HG02943 (cell line): ENCODE measurements at regions not wholly inside any gene's neighbourhood (a gene's known extent, or its start where the extent isn't known, plus 50 kb on each side); places are given as distances from the start of the nearest gene placed in this dataset.
"Not testable (repeated sequence)": the region's sequence is repeated elsewhere in the genome, so short reads cannot be mapped to it uniquely, and the experiment has no call there.

Source experiments
- ATAC-seq: cut with Tn5 transposase; IDR thresholded peaks from one replicate; pipeline ENCODE4 v1.9.1; 2021; ENCODE audit warnings: mild to moderate bottlenecking, low read depth, moderate library complexity; ENCODE audit not compliant: unreplicated experiment

- no peak for ATAC-seq
These were observed 600.5 kb upstream of the GRIA3 start for GRCh38 chrX:122583551-122583950.

DNA sequence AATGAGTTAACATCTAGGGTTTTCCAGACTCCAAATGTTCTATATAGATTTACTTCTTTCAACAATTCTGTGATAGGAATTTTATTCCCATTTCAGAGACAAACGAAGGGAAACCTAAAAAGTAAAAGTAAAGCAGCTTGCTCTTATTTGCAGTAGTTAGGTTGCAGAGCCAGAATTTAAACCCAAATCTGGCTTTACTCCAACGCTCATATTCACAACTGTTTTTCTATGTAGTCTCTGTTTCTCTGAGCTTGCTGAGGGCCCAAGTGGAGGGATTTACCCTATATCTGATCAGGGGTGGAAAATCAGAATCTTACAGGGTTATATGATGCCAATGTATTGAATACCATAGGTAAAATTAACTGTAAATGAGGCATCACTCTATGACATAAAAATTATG, 599.1 kb upstream of the GRIA3 start:
- ATAC-seq = no peak

- ATAC-seq = no peak
These were observed 597.2 kb upstream of the GRIA3 start for GRCh38 chrX:122586831-122587230.

GRCh38 chrX:122591546-122591945, 592.5 kb upstream of the GRIA3 start:
- ATAC-seq = no peak

- no peak for ATAC-seq
These were observed 587.1 kb upstream of the GRIA3 start for GRCh38 chrX:122596998-122597397.

- ATAC-seq = no peak
These were observed 561.3 kb upstream of the GRIA3 start for GRCh38 chrX:122622795-122623194.

DNA sequence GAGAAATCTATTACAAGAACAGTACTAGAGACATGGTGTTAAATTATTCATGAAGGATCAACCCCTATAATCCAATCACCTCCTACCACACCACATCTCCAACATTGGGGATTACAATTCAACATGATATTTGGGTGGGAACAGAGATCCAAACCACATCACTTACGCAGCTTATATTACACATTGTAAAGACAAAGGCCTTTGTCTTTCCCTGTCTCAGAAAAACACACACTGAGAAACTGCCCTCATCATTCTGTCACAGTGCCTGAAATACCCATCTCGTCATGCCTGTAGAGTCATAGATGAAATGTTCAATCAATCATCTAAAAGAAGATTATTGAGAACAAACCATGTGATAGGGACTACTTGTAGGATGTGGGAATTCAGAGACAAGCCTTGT, 558.8 kb upstream of the GRIA3 start:
- ATAC-seq = no peak

- no peak for ATAC-seq
These were observed 558.3 kb upstream of the GRIA3 start for GRCh38 chrX:122625821-122626220.

GRCh38 chrX:122626871-122627270, 557.2 kb upstream of the GRIA3 start:
- no peak for ATAC-seq

GRCh38 chrX:122641136-122641535, 542.9 kb upstream of the GRIA3 start:
- no peak for ATAC-seq

DNA sequence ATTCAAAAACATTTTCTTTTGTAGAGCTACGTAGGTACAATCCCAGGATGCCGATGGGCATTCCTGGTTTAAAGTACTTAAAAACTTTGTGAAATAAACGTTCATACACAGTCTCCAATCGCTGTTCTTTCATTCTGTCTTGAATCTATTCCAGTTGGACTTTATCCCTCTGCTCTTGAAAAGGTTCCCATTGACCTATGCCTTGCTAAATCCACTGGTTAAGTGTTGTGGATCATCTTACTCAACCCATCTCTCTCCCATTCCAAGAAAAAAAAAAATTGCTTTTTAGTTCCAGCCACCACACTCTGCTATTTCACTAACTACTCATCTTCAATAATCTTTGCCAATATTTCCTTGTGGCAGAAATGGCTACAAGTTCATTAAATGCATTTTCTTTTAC, 542.3 kb upstream of the GRIA3 start:
- no peak for ATAC-seq

DNA sequence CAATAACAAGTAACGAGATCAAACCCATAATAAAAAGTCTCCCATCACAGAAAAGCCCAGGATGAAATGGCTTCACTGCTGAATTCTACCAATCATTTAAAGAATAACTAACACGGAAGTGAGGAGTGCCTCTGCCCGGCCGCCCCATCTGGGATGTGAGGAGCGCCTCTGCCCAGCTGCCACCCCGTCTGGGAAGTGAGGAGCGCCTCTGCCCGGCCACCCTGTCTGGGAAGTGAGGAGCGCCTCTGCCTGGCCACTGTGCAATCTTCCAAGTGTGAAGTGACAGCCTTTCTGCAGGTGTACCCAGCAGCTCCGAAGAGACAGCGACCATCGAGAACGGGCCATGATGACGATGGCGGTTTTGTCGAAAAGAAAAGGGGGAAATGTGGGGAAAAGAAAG, 528.8 kb upstream of the GRIA3 start:
- ATAC-seq = not testable (repeated sequence)

- ATAC-seq = no peak
These were observed 517.5 kb upstream of the GRIA3 start for GRCh38 chrX:122666601-122667000.

- ATAC-seq = no peak
These were observed 516.4 kb upstream of the GRIA3 start for GRCh38 chrX:122667667-122668066.

DNA sequence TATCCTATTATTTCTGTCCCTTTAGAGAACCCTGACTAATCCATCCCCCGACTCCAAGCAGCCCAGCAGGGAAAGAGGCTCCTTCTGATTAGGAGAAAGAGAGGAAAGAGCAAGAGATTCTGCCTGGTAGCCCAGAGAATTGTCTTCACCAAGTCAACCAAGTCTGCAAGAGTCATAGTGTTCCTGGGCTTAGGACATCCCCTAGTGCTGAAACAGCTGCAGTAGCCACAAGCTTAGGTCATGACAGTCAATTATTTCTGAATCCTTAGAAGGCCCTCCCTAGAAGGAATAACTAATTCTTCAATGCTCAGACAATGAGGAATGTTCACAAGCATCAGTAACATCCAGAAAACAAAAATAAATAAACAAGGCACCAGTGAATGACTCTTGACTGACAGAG, 480.3 kb upstream of the GRIA3 start:
- ATAC-seq = no peak

DNA sequence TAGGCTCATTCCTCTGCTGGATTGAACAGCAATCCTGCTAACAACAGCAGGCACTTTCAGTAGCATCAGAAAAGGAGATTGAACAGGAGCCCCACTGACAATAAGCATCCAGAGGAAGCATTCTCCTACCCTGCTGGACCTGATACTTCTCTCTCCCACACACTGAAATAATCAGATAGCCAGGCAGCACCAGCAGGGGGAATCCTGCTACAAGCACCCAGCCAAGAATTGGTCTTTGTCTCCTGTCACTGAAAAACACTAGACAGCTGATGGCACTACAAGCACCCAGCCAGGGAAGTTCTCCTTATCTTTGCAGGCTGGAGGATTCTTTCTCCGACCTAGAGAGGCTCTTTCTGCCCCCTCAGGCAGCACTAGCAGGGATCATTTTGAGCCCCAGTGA, 444.3 kb upstream of the GRIA3 start:
- no peak for ATAC-seq

DNA sequence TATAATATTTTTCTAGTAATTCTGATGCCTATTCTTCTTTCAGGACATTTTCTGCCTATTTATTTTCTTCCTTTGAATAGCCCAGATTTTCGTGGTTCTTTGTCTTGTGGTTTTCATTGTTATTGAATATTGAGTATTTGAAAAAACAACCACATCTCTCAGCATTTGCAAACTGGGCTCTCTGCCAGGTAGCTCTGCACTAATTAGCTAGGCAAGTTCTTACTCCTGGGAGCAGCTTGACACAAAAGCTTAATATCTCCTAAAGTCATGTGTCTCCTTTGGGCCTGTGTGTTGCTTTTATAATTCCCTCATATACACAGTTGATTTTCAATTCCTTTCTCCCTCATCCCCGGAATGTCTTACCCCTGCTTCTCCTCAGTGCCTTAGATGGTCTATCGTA, 413.5 kb upstream of the GRIA3 start:
- no peak for ATAC-seq

DNA sequence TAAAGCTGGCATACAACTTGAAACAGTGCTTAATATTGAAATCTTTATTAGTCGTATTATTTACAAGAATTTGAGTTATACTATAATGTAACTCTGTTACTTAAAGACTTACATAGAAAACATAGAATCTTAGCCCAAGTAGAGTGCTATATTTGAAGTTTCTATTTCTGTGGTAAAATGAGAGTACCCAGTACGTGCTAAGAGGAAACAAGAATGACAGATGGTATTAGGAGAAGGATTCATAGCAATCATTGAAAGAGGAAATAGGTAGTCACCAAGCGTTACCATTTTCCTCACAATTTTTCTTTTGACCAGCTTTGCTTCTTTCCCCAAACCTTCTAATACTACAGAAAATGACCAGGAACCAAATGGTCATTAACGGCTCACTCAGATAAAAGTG, 412.1 kb upstream of the GRIA3 start:
- no peak for ATAC-seq

DNA sequence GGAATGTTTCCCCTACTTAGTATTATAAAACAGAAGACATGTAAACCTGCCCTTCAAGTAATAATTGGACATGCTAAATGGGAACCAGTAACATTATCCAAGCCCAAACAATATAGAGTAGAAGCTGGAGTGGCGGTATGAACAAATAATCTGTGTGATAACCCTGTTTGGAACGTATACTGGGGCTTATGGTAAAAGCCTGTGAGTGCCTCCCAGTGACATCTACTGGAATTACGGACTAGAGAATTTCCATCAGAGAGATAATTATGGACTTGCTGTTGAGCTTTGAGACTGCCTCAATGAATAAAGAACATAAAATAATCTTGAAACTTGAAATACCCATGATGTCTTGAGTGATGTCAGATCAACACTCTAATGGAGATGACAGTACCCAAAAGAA, 406.3 kb upstream of the GRIA3 start:
- ATAC-seq = no peak

- ATAC-seq = no peak
These were observed 400.2 kb upstream of the GRIA3 start for GRCh38 chrX:122783918-122784317.

DNA sequence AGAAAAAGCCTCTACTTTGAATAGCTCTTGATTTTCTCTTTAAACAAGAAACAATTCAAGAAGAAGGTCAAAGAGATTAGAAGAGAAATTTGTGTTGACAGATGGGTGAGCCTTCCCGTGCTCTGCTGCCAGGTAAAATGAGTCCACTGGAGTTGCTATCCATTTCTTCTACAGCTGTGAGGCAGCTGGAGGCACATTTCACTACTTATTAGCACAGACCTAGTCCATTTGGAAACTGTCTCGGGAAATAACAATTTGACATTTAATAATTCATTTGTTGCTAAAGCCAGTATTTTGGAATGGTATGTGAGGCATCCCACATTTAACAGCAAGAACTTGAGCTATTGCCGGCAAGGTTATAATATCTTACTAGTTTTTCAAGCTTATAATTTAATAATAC, 396.8 kb upstream of the GRIA3 start:
- no peak for ATAC-seq

DNA sequence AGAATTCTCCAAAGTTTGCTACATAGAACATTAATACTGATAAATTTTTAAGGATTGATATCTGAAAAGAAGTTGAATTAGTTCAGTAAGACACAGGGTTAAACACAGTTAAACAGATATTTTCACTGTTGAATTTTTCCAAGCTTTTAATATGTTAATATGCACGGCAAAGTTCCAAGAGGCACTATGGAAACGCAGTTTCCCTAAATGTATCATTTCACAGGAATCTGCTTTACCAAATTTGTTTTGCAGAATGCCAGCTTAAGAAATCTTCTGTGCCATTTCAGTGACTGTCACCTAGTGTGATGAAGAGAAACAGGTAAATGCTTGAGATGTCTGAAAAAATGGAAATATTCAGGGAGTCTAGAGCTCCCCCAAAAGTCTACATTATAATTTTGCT, 395.9 kb upstream of the GRIA3 start:
- ATAC-seq = no peak

DNA sequence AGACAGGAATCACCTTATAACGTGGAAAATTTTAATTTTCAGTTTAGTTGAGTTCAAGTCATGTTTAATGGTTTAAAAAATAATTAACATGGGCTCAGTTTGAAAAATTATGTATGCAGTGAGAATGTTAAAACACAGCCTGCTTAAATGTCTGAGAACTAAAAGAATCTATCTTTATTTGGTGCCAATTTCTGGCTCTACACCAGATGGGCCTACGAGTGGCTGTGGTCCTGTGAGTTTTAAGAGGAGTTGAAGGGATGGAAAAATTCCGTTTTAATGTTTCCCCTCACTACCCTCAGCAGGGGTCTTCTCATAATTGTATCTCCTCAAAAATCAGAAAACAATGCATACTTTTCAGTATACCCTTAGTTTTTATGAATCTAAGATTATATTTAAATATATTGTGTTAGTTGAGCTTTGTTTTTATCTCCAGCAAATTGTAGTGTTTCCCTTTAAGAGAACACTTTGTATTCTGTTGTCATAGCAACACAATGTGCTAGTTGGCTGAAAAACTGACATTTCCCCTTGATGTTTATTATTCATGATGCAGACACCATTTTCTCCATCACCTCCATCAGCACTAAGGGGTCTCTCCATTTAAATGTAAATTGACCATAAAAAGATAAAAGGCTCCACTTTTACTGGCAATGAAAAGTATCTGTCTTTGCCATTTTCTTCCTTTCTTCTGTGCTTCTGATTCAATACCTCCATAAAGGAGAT, 393.5 kb upstream of the GRIA3 start:
- ATAC-seq = no peak
